ENCODE measurements at regions not wholly inside any gene's neighbourhood (a gene's known extent, or its start where the extent isn't known, plus 50 kb on each side); places are given as distances from the start of the nearest gene placed in this dataset.

- intact Hi-C loops (cut with DNase I; ENCODE audit: low total_unique reads): no loop called here
- no peaks in the 10 kb centered on the region for H3K27me3 ChIP-seq
Measured at GRCh38 chr14:87205811-87206210, 787.2 kb downstream of the GALC start.

GRCh38 chr14:87203346-87203745 is 789.6 kb downstream of the GALC start:
- H3K4me3 ChIP-seq: no peak overlapping the region
- H3K36me3 ChIP-seq: no peaks in the 10 kb centered on the region
- no peaks in the 10 kb centered on the region for H3K27me3 ChIP-seq
- intact Hi-C loops (cut with DNase I; ENCODE audit: low total_unique reads): no loop called here
- no peak for TF ChIP-seq CTCF (IDR thresholded peaks at IDR 0.05)
- no peaks in the 10 kb centered on the region for H3K4me1 ChIP-seq
- H3K27ac ChIP-seq: no peak overlapping the region
- H3K9me3 ChIP-seq: no peaks in the 10 kb centered on the region
- DNase-seq: no peak

More at GRCh38 chr14:87205811-87206210, 787.2 kb downstream of the GALC start:
- Histone ChIP-seq H3K4me1 (no peaks in the 10 kb centered on the region), H3K27ac (no peak overlapping the region), H3K36me3 (no peaks in the 10 kb centered on the region), H3K9me3 (no peaks in the 10 kb centered on the region), H3K4me3 (no peak overlapping the region)
- DNase-seq: no peak
- no peak for TF ChIP-seq CTCF (IDR thresholded peaks at IDR 0.05)

GRCh38 chr14:87199381-87199780 is 793.6 kb downstream of the GALC start:
- no peak overlapping the region for H3K4me3 ChIP-seq
- H3K9me3 ChIP-seq: no peaks in the 10 kb centered on the region
- H3K27me3 ChIP-seq: no peaks in the 10 kb centered on the region
- no peaks in the 10 kb centered on the region for H3K36me3 ChIP-seq
- intact Hi-C loops (cut with DNase I; ENCODE audit: low total_unique reads): no loop called here
- TF ChIP-seq CTCF (IDR thresholded peaks at IDR 0.05): no peak
- no peak overlapping the region for H3K27ac ChIP-seq
- no peaks in the 10 kb centered on the region for H3K4me1 ChIP-seq
- no peak for DNase-seq

GRCh38 chr14:87196436-87196835 is 796.5 kb downstream of the GALC start:
- H3K4me1 ChIP-seq: no peaks in the 10 kb centered on the region
- no peaks in the 10 kb centered on the region for H3K27me3 ChIP-seq
- H3K4me3 ChIP-seq: no peak overlapping the region
- DNase-seq: no peak
- intact Hi-C loops (cut with DNase I; ENCODE audit: low total_unique reads): no loop called here
- H3K9me3 ChIP-seq: no peaks in the 10 kb centered on the region
- no peak for TF ChIP-seq CTCF (IDR thresholded peaks at IDR 0.05)
- H3K36me3 ChIP-seq: no peaks in the 10 kb centered on the region
- H3K27ac ChIP-seq: no peak overlapping the region

- DNase-seq: no peak
- no peak overlapping the region for H3K27ac ChIP-seq
- no peaks in the 10 kb centered on the region for H3K27me3 ChIP-seq
- no peaks in the 10 kb centered on the region for H3K36me3 ChIP-seq
- no peak overlapping the region for H3K4me3 ChIP-seq
- no peak for TF ChIP-seq CTCF (IDR thresholded peaks at IDR 0.05)
- no peaks in the 10 kb centered on the region for H3K4me1 ChIP-seq
- intact Hi-C loops (cut with DNase I; ENCODE audit: low total_unique reads): no loop called here
- H3K9me3 ChIP-seq: no peaks in the 10 kb centered on the region
Measured at GRCh38 chr14:87187786-87188185, 805.2 kb downstream of the GALC start.

GRCh38 chr14:87186737-87187136 is 806.2 kb downstream of the GALC start:
- intact Hi-C loops (cut with DNase I; ENCODE audit: low total_unique reads): no loop called here
- no peak for DNase-seq
- Histone ChIP-seq H3K4me3 (no peak overlapping the region), H3K27ac (no peak overlapping the region), H3K27me3 (no peaks in the 10 kb centered on the region), H3K9me3 (no peaks in the 10 kb centered on the region), H3K36me3 (no peaks in the 10 kb centered on the region), H3K4me1 (no peaks in the 10 kb centered on the region)
- TF ChIP-seq CTCF (IDR thresholded peaks at IDR 0.05): no peak
